Suppressor macrophage treated with lipopolysaccharide for 4 hours (primary cell): ENCODE measurements at regions not wholly inside any gene's neighbourhood (a gene's known extent, or its start where the extent isn't known, plus 50 kb on each side); places are given as distances from the start of the nearest gene placed in this dataset.

Experiments used
- DNase-seq: peaks from one replicate; pipeline ENCODE4 v3.0.0-alpha.2; 2020

DNA sequence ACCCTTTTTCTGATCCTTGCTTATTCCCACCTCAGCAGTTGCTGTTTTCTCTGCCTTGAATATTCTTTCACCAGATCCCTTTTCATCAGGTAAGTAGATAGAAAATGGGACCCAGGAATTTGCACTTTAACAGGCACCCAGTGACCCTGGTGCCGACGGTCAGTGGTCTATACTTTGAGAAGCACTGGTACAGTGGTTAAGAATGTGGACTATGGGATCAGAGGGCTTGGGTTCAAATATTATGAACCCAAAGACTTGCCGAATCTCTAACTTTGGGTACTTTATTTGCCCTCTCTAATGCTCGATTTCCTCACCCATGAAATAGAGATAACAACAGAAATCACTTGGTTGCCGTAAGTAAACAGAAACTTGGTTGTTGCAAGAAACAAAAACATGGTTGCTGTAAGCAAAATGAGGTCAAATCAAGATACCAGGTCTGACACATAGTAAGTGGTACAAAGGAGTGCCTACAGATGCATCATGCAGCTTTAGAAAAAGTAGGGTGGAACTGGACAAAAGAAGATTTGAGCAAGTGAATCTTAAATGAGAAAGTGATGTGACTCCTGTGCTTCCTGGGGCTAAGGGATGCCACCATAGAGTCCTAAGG lies 69.5 kb upstream of the GLS start:
- no peak for DNase-seq

- no peak for DNase-seq
Measured at GRCh38 chr2:190811811-190812210, 68.8 kb upstream of the GLS start.

DNA sequence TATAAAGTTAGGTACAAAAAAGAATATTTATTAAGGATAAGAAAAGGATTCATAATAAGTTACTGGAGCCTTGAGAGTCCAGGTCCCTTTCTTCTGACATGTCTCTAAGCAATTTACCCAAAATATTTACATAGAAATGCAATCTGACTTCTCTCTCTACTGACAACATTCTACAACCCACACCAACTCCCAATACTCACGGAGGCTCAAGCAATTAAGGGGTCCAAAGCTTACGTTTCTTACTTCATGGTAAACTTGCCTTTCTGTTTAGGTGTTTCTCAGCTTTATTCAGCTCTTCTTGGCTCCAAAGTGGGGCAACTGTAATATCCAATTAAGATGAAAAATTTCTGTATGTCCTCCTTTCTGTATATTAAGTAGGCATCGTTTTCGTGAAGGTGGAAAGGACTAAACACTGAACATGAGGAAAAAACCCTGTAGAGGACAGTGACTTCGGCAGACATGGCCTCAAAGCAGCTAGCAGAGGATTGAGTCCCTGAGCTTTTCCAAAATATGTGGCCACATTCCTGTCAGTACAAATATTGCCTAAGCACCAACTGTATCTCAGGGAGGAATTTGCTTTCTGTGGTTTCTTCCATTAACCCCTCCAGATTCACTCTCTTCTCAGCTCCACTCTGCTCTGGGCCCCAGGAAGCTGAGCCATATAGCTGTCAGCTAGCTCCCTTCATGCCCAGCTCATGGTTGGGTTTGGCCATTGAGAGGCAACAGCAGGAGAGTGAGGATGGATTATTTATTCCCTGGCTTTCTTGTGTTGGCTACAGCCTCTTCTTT lies 67.9 kb upstream of the GLS start:
- DNase-seq: no peak

DNA sequence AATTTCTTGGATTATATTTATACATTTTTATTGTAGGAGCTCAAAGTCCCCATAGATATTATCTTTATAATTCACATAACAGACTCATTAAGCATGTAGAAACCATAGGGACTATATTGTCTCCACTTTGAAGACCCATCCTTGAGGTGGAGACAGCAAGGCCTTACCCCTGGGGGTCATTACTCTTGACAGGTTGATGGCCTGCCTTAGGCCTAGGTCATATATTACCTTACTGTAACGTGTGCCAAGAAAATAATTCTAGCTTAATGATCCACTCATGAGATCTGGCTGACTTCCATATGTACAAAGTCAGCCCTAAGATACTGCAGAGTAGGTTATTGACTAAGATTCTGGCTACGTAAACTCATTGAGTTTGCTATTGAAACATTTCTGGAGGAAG lies 65.4 kb upstream of the GLS start:
- DNase-seq: no peak

DNA sequence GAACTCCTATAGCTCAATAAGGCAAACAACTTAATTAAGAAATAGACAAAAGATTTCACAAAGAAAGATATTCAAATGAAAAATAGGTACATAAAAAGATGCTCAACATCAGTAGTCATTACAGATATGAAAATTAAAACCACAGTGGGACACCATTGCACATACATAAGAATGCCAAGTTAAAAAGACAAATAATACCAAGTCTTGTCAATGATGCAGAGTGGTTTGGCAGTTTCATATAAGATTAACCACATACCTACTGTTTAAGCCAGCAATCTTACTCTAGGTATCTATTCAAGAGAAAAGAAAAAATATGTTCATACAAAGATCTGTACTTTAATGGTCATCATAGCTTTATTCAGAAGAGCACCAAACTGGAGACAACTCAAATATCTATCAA lies 63.5 kb upstream of the GLS start:
- DNase-seq: no peak

DNA sequence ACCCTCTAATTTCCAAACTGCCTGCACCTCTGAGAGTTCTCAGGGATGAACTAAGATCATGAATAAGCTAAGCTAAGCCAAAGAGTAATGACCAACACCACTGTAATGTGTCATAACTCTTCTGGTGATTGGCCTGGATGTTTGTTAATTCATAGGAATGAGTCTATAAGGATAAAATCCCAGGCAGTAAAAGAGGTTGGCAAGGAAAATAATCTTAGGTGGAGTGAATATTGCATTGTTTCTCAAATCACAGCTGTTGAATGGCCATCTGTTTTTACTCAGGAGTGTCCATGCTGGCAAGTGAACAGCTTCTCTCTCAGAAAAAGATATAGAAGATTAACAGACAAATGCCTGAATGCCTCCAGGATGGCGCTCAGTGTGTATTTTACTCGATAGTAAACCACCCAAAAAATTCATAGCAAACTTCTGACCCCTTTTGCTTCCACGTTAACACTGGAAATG lies 60.8 kb upstream of the GLS start:
- DNase-seq: no peak

GRCh38 chr2:190820416-190820815 lies 60.2 kb upstream of the GLS start:
- DNase-seq: no peak

DNA sequence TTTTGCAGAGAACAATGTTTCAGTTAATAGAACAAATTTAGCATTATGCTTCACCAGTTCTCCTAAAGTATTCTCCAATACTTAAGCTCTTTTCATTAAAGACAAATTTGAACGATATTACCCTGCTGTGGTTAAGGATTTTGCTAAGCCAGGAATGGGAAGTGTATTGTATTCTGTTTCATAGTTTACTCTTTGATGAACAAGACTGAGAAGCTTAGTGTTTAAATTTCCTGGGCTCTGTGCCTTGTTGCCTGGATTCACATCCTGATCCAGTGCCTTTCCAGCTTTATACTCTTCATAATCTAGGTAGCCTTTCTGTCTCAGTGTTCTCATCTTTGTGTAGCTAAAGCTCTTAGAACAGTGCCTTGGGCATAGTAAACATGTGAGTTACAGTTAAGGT lies 58.6 kb upstream of the GLS start:
- no peak for DNase-seq

DNA sequence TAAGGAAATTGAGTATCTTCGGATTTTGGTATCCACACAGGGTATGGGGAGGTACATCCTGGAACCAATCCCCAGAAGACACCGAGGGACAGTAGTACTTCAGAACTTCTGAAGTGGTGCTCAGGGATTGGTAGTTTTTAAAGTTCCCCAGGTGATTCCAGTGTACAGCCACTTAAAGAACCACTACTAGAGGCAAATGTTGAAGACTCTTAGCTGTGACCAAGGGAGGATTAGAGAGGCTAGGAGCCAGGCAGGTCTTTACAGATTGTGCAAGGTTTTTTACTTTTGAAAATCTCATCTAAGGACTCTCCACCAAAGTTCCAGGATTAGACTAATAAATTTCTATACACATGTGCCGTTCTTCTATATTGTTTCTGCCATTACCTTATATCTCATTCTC lies 52.9 kb upstream of the GLS start:
- DNase-seq: no peak

- no peak for DNase-seq
Measured at GRCh38 chr2:190829642-190830041, 51.0 kb upstream of the GLS start.
